ENCODE measurements at regions not wholly inside any gene's neighbourhood (a gene's known extent, or its start where the extent isn't known, plus 50 kb on each side); places are given as distances from the start of the nearest gene placed in this dataset.

GRCh38 chr3:70876154-70876553, 563.7 kb upstream of the MDFIC2 start:
- ChIA-PET POLR2A (no interaction called here), CTCF (no interaction called here)
- Mint-ChIP-seq H3K27ac (ENCODE audit: unreplicated experiment) (no peak overlapping the region), H3K9me3 (ENCODE audit: unreplicated experiment) (peaks cover 11% of the 10 kb centered on the region), H3K4me1 (ENCODE audit: low read depth, unreplicated experiment) (no peaks in the 10 kb centered on the region), H3K36me3 (ENCODE audit: insufficient read depth, unreplicated experiment) (no peaks in the 10 kb centered on the region), H3K27me3 (ENCODE audit: insufficient read depth, unreplicated experiment) (peaks cover 3% of the 10 kb centered on the region), H3K4me3 (ENCODE audit: unreplicated experiment) (no peak overlapping the region)
- Histone ChIP-seq H3K36me3 (ENCODE audit: control insufficient read depth, insufficient read depth, low read length) (no peaks in the 10 kb centered on the region), H3K27me3 (replicated peaks; ENCODE audit: control insufficient read depth, insufficient read depth, low read length) (no peaks in the 10 kb centered on the region; the same call in 1 of the 2 replicates), H3K4me3 (ENCODE audit: low read depth, low read length) (no peak overlapping the region), H3K9me3 (no peaks in the 10 kb centered on the region), H3K4me1 (no peaks in the 10 kb centered on the region)
- DNase-seq: no peak
- no TSS peak for BruUV-seq (replicated peaks)
- intact Hi-C loops (cut with micrococcal nuclease; ENCODE audit: unreplicated experiment): no loop called here
- TF ChIP-seq CTCF (IDR thresholded peaks at IDR 0.05; ENCODE audit: insufficient read depth in 1 of 2, low read depth in 1 of 2, low read length in 1 of 2, severe bottlenecking in 1 of 2, unreplicated experiment in 1 of 2): no peak

GRCh38 chr3:70874196-70874595, 561.8 kb upstream of the MDFIC2 start:
- H3K9me3 Mint-ChIP-seq (ENCODE audit: unreplicated experiment): peaks cover 11% of the 10 kb centered on the region
- H3K36me3 ChIP-seq (ENCODE audit: control insufficient read depth, insufficient read depth, low read length): no peaks in the 10 kb centered on the region
- no TSS peak for BruUV-seq (replicated peaks)
- no peak overlapping the region for H3K4me3 ChIP-seq (ENCODE audit: low read depth, low read length)
- no peak overlapping the region for H3K27ac Mint-ChIP-seq (ENCODE audit: unreplicated experiment)
- no peak for TF ChIP-seq CTCF (IDR thresholded peaks at IDR 0.05; ENCODE audit: insufficient read depth in 1 of 2, low read depth in 1 of 2, low read length in 1 of 2, severe bottlenecking in 1 of 2, unreplicated experiment in 1 of 2)
- no peaks in the 10 kb centered on the region for H3K4me1 ChIP-seq
- H3K4me1 Mint-ChIP-seq (ENCODE audit: low read depth, unreplicated experiment): no peaks in the 10 kb centered on the region
- H3K27me3 Mint-ChIP-seq (ENCODE audit: insufficient read depth, unreplicated experiment): peaks cover 3% of the 10 kb centered on the region
- no peak for DNase-seq
- no peaks in the 10 kb centered on the region; the same call in 1 of the 2 replicates for H3K9me3 ChIP-seq
- intact Hi-C loops (cut with micrococcal nuclease; ENCODE audit: unreplicated experiment): no loop called here
- ChIA-PET POLR2A (no interaction called here), CTCF (no interaction called here)
- no peaks in the 10 kb centered on the region for H3K27me3 ChIP-seq (replicated peaks; ENCODE audit: control insufficient read depth, insufficient read depth, low read length)
- no peak overlapping the region for H3K4me3 Mint-ChIP-seq (ENCODE audit: unreplicated experiment)
- no peaks in the 10 kb centered on the region for H3K36me3 Mint-ChIP-seq (ENCODE audit: insufficient read depth, unreplicated experiment)

- H3K36me3 ChIP-seq (ENCODE audit: control insufficient read depth, insufficient read depth, low read length): no peaks in the 10 kb centered on the region
- Mint-ChIP-seq H3K27me3 (ENCODE audit: insufficient read depth, unreplicated experiment) (peaks cover 3% of the 10 kb centered on the region), H3K36me3 (ENCODE audit: insufficient read depth, unreplicated experiment) (no peaks in the 10 kb centered on the region), H3K4me1 (ENCODE audit: low read depth, unreplicated experiment) (no peaks in the 10 kb centered on the region), H3K4me3 (ENCODE audit: unreplicated experiment) (no peak overlapping the region), H3K9me3 (ENCODE audit: unreplicated experiment) (peaks cover 11% of the 10 kb centered on the region), H3K27ac (ENCODE audit: unreplicated experiment) (no peak overlapping the region)
- BruUV-seq (replicated peaks): no TSS peak
- CTCF ChIA-PET: no interaction called here
- intact Hi-C loops (cut with micrococcal nuclease; ENCODE audit: unreplicated experiment): no loop called here
- no peaks in the 10 kb centered on the region; the same call in 1 of the 2 replicates for H3K9me3 ChIP-seq
- no peak for DNase-seq
- TF ChIP-seq CTCF (IDR thresholded peaks at IDR 0.05; ENCODE audit: insufficient read depth in 1 of 2, low read depth in 1 of 2, low read length in 1 of 2, severe bottlenecking in 1 of 2, unreplicated experiment in 1 of 2): no peak
- POLR2A ChIA-PET: no interaction called here
- H3K27me3 ChIP-seq (replicated peaks; ENCODE audit: control insufficient read depth, insufficient read depth, low read length): no peaks in the 10 kb centered on the region
- no peaks in the 10 kb centered on the region for H3K4me1 ChIP-seq
- no peak overlapping the region for H3K4me3 ChIP-seq (ENCODE audit: low read depth, low read length)
Measured at GRCh38 chr3:70873686-70874085, 561.2 kb upstream of the MDFIC2 start.

Data from Caco-2 (cell line).